BE2C (cell line): ENCODE measurements at regions not wholly inside any gene's neighbourhood (a gene's known extent, or its start where the extent isn't known, plus 50 kb on each side); places are given as distances from the start of the nearest gene placed in this dataset.

ENCODE experiments used
- DNase-seq: peaks from one replicate; pipeline ENCODE4 v3.0.0-alpha.2; 2020
- H3K27me3 ChIP-seq: fragments of 250-450 bp; sonication (Bioruptor Pico); 2 replicates; pipeline ENCODE4 v1.5.1; 2020; ENCODE audit warnings: mild to moderate bottlenecking
- H3K36me3 ChIP-seq: fragments of 250-450 bp; sonication (Bioruptor Pico); 2 replicates; pipeline ENCODE4 v1.5.1; 2020; ENCODE audit warnings: mild to moderate bottlenecking
- H3K4me1 ChIP-seq: fragments of 250-450 bp; sonication (Bioruptor Pico); 2 replicates; pipeline ENCODE4 v1.5.1; 2020
- H3K4me3 ChIP-seq: 2 replicates; pipeline ENCODE4 v1.5.1; 2011; ENCODE audit warnings: low read depth, low read length
- H3K9me3 ChIP-seq: fragments of 250-450 bp; sonication (Bioruptor Pico); 2 replicates; pipeline ENCODE4 v1.5.1; 2020
- CTCF ChIP-seq: IDR thresholded peaks from 2 replicates; pipeline ENCODE4 v1.5.1; 2012; ENCODE audit warnings: mild to moderate bottlenecking, low read depth, low read length

GRCh38 chr3:66618066-66618465 is 117.2 kb upstream of the LRIG1 start:
- H3K4me1 ChIP-seq = no peaks in the 10 kb centered on the region
- H3K9me3 ChIP-seq = no peaks in the 10 kb centered on the region
- no peak for DNase-seq
- no peaks in the 10 kb centered on the region for H3K36me3 ChIP-seq
- H3K27me3 ChIP-seq = no peaks in the 10 kb centered on the region
- TF ChIP-seq CTCF = no peak
- no peak overlapping the region for H3K4me3 ChIP-seq

- no peaks in the 10 kb centered on the region for H3K27me3 ChIP-seq
- no peaks in the 10 kb centered on the region for H3K9me3 ChIP-seq
- no peak overlapping the region for H3K4me3 ChIP-seq
- no peaks in the 10 kb centered on the region for H3K4me1 ChIP-seq
- DNase-seq = no peak
- no peak for TF ChIP-seq CTCF
- H3K36me3 ChIP-seq = no peaks in the 10 kb centered on the region
Observed at GRCh38 chr3:66620296-66620695, 119.5 kb upstream of the LRIG1 start.

GRCh38 chr3:66622756-66623457 is 122.1 kb upstream of the LRIG1 start:
- Histone ChIP-seq H3K4me3 (no peak overlapping the region), H3K4me1 (no peaks in the 10 kb centered on the region), H3K9me3 (no peaks in the 10 kb centered on the region), H3K27me3 (no peaks in the 10 kb centered on the region), H3K36me3 (no peaks in the 10 kb centered on the region)
- no peak for TF ChIP-seq CTCF
- DNase-seq = no peak

GRCh38 chr3:66625505-66626216 is 124.8 kb upstream of the LRIG1 start:
- no peaks in the 10 kb centered on the region for H3K27me3 ChIP-seq
- no peaks in the 10 kb centered on the region for H3K4me1 ChIP-seq
- DNase-seq = no peak
- TF ChIP-seq CTCF = no peak
- no peaks in the 10 kb centered on the region for H3K9me3 ChIP-seq
- no peak overlapping the region for H3K4me3 ChIP-seq
- H3K36me3 ChIP-seq = no peaks in the 10 kb centered on the region

- Histone ChIP-seq H3K4me1 (no peaks in the 10 kb centered on the region), H3K9me3 (no peaks in the 10 kb centered on the region), H3K36me3 (no peaks in the 10 kb centered on the region), H3K4me3 (no peak overlapping the region), H3K27me3 (no peaks in the 10 kb centered on the region)
- no peak for TF ChIP-seq CTCF
- no peak for DNase-seq
Observed at GRCh38 chr3:66629150-66629981, 128.5 kb upstream of the LRIG1 start.
